BJ (cell line): ENCODE measurements at regions not wholly inside any gene's neighbourhood (a gene's known extent, or its start where the extent isn't known, plus 50 kb on each side); places are given as distances from the start of the nearest gene placed in this dataset.

Experiments
- CTCF ChIA-PET: fragments of 350-600 bp; formaldehyde crosslinking; extraction: SDS; loops from one replicate; lab custom pipeline; 2021; ENCODE audit warnings: antibody characterized with exemption, inconsistent platforms; lab: Yijun Ruan, JAX
- POLR2A ChIA-PET: fragments of 300-600 bp; sonication (Branson Sonifier 250); formaldehyde crosslinking; extraction: SDS; loops from one replicate; lab custom pipeline; 2021; ENCODE audit warnings: antibody characterized with exemption; lab: Charles Lee
- DNase-seq: peaks from one replicate; pipeline ENCODE4 v3.0.0-alpha.2; 2011; ENCODE audit warnings: low read depth
- H3K27me3 ChIP-seq: 2 replicates; pipeline ENCODE4 v1.6.0; 2011; ENCODE audit warnings: low read length; ENCODE audit not compliant: control insufficient read depth, insufficient read depth
- H3K36me3 ChIP-seq: 2 replicates; pipeline ENCODE4 v1.5.1; 2011; ENCODE audit warnings: low read length; ENCODE audit not compliant: control insufficient read depth, insufficient read depth
- H3K4me3 ChIP-seq: 2 replicates; pipeline ENCODE4 v1.5.1; 2011; ENCODE audit warnings: low read depth, mild to moderate bottlenecking, control low read depth, low read length
- CTCF ChIP-seq: IDR thresholded peaks from 2 replicates; pipeline ENCODE4 v1.5.1; 2011; ENCODE audit warnings: low read depth, mild to moderate bottlenecking, control low read depth, inconsistent platforms, low read length, moderate library complexity; ENCODE audit not compliant: insufficient read depth

GRCh38 chr15:88403351-88403791 lies 63.8 kb downstream of the MRPL46 start:
- no peak for TF ChIP-seq CTCF
- Histone ChIP-seq H3K27me3 (no peaks in the 10 kb centered on the region), H3K36me3 (no peaks in the 10 kb centered on the region), H3K4me3 (no peak overlapping the region)
- ChIA-PET POLR2A (no interaction called here), CTCF (interaction anchor here (0.6 kb wide), 1 partner anchor 57 kb away, joined by 3 read pairs; no protein-coding TSS in a partner anchor)
- DNase-seq = no peak

GRCh38 chr15:88401996-88402656 lies 65.1 kb downstream of the MRPL46 start:
- no peak overlapping the region for H3K4me3 ChIP-seq
- ChIA-PET POLR2A (interaction anchor here (0.5 kb wide), 1 partner anchor 63 kb away, joined by 4 read pairs; no protein-coding TSS in a partner anchor), CTCF (no interaction called here)
- H3K36me3 ChIP-seq = no peaks in the 10 kb centered on the region
- DNase-seq = no peak
- H3K27me3 ChIP-seq = no peaks in the 10 kb centered on the region
- TF ChIP-seq CTCF = no peak

GRCh38 chr15:88401251-88401995 lies 65.8 kb downstream of the MRPL46 start:
- ChIA-PET CTCF (interaction anchor here (1.1 kb wide), 1 partner anchor 49 kb away, joined by 3 read pairs; no protein-coding TSS in a partner anchor), POLR2A (interaction anchor here (0.5 kb wide), 1 partner anchor 63 kb away, joined by 4 read pairs; no protein-coding TSS in a partner anchor)
- DNase-seq = no peak
- Histone ChIP-seq H3K36me3 (no peaks in the 10 kb centered on the region), H3K27me3 (no peaks in the 10 kb centered on the region), H3K4me3 (no peak overlapping the region)
- TF ChIP-seq CTCF = no peak

GRCh38 chr15:88400591-88401250 lies 66.5 kb downstream of the MRPL46 start:
- CTCF ChIA-PET = interaction anchor here (1.1 kb wide), 1 partner anchor 50 kb away, joined by 3 read pairs; no protein-coding TSS in a partner anchor
- DNase-seq = no peak
- H3K4me3 ChIP-seq = no peak overlapping the region
- POLR2A ChIA-PET = no interaction called here
- TF ChIP-seq CTCF = no peak
- H3K27me3 ChIP-seq = no peaks in the 10 kb centered on the region
- no peaks in the 10 kb centered on the region for H3K36me3 ChIP-seq

GRCh38 chr15:88400084-88400483 lies 67.1 kb downstream of the MRPL46 start:
- ChIA-PET POLR2A (no interaction called here), CTCF (no interaction called here)
- Histone ChIP-seq H3K4me3 (no peak overlapping the region), H3K36me3 (no peaks in the 10 kb centered on the region), H3K27me3 (no peaks in the 10 kb centered on the region)
- no peak for DNase-seq
- no peak for TF ChIP-seq CTCF
